GM21381 (cell line): ENCODE measurements at regions not wholly inside any gene's neighbourhood (a gene's known extent, or its start where the extent isn't known, plus 50 kb on each side); places are given as distances from the start of the nearest gene placed in this dataset.
A peak's percentile ranks its signal among the peaks of the same experiment; 100 is the strongest.

ENCODE experiments used
- ATAC-seq: cut with Tn5 transposase; IDR thresholded peaks from one replicate; pipeline ENCODE4 v1.9.1; 2021; ENCODE audit warnings: mild to moderate bottlenecking, moderate library complexity; ENCODE audit not compliant: unreplicated experiment

DNA sequence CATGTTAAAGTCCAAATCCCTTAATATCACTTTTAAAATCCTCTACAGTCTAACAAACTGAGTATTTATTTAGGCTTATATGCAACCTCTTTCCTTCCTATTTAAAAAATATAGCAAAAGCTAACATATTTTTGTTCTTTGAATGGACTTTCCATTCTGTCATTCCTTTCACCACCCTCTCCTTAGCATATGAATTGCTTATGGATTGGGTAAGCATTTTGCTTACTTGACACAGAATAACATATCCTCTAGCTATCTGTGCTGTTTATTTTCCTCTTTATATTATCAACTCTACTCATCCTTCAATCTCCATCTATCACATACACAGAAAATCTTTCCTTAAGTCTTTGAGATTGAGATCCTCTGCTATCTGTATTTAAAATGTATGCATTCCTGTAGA lies 206.1 kb upstream of the NEIL3 start:
- ATAC-seq, result no peak

- ATAC-seq, result no peak
Measured at GRCh38 chr4:177105536-177105935, 204.1 kb upstream of the NEIL3 start.

- no peak for ATAC-seq
Measured at GRCh38 chr4:177107288-177107921, 202.3 kb upstream of the NEIL3 start.

DNA sequence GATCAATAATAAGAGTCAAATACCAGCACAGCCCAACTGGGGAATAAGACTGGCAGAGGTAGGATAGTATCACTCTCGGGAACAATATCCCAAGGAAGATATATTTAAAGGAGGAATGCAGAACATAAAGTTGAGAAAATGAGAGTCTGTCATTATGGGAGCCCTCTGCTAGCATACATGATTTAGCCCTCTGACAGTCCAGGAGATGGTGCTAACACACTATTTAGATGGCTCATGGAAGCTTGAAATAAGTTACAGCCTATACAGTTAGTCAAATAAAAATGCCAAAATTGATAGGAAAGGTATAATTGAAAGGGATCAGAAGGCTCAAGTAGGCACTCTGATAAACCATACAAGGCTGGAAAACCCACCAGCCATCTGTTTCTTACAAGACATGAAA lies 201.0 kb upstream of the NEIL3 start:
- ATAC-seq, result no peak

GRCh38 chr4:177109769-177110168 lies 199.9 kb upstream of the NEIL3 start:
- peak; percentile 55 for ATAC-seq

- ATAC-seq, result no peak
Measured at GRCh38 chr4:177116161-177116560, 193.5 kb upstream of the NEIL3 start.

DNA sequence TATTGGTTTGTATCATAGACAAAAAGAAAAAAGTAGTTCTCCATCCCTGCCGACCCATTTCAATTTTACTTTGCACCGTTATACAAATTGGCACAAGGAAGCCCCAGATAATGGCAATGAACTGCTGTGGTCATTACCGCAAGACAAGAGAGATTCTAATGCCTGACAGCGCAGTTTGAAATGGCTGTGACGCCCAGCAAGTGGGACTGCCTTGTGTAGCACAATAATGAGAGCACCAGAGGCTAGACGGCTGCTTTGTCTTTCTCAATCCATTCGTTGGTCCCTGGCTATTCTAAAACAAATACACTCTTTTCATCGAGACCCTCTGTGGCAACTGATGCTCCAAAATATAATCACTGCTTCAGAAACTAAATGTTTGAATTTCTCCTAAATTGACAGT lies 192.4 kb upstream of the NEIL3 start:
- ATAC-seq, result no peak

GRCh38 chr4:177118596-177118995 lies 191.1 kb upstream of the NEIL3 start:
- ATAC-seq, result no peak

DNA sequence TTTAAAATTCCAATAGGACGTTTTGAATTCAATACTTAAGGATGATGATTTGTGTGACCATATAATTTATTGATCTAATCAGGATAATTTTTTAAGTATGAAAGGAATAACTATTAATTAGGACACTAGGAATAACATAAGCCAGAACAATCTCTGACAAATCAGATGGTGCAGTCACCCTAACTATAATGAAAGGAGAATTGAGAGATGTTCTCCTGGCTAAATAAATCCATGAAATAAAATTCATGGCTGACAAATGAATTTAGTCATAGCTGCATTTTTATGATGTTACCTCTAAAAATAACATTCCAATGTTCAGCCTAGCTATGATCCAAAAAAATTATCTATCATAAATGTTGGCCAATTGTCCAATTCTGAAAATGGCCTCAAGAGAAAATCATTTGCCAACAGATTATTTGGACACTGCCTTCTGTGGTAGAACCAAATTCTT lies 190.6 kb upstream of the NEIL3 start:
- no peak for ATAC-seq

DNA sequence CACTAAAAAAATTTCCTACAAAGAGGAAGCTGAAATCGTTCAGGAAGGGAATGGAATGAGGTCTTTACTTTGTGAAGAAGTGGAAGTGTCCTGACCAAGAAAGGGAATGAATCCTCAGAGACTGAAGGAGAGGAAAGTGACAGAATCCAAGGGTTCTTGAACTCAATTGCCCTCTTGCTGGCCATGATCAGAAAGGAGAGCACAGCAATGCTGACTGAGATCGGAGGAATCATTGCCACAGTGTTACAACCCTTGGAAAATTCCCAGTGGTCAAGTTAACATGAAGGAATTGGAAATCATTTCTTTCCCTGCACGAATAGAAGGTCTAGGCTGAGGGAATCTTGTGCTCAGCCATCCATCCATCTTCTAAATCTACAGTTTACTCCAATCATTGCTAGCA lies 190.0 kb upstream of the NEIL3 start:
- no peak for ATAC-seq

DNA sequence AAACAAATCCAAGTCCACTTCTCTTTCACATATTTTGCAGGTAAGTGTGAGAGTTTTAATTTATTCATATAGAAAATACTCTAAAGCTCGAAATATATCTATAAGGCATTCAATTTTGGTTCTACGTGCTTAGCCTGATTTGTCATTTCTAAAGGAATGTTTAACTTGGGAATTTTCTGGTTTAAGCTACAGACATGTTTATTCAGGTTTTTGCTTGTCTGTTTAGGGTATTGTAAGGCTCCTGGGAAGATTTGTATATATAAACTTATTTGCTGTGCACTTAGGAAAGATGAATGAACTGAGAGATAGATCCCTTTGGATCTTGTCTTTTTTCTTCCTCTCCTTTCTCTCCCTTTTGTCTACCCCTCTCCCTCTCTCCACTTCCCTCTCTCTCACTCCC lies 185.9 kb upstream of the NEIL3 start:
- no peak for ATAC-seq

DNA sequence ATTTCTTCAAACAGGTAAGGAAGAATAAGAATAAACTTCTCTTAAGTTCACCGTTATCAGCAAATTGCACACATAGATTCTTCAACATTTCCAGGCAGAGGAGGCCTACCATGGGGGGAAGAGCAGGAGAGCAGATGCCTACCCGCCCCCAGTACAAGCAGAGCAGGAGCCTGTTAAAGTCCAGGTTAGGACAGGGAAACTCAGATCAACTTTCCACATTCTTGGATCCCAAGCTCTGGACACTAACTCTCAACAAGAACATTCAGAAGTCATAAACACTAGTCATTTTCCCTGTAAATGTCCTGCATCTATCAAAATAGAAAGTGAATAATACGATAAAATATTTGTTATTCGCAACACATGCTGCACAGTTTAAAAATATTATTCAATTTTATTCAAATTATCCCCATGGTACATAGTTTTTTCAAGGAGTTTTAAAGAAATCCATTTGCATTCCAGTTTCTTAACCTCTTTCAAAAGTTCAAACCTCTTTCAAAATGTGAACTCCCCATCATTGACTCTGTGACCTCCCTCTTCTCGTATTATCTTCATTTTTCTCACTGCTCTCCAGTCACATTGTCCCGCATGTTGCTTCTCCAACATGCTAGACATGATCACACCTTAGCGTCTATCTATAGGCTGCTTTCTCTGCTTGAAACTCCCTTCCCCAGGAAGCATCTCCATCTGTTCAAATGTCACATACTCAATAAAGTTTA lies 185.2 kb upstream of the NEIL3 start:
- no peak for ATAC-seq

DNA sequence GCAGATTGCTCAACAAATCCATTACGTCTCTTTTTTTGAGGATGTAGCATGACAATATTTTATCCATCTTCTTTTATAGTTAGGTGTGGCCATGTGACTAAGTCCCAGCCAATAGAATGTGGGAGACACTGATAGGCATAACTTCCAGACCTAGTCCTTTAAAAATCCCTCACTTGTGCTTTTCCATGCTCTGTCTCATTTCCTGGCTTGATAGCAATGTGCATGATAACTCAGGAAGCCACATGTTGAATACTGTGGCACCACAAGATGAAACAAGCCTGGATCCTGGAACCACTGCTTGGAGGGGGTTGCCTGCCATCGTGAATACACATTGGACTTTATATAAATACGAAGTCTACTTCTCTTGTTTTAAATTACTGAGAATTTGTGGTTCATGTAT lies 184.0 kb upstream of the NEIL3 start:
- no peak for ATAC-seq

- ATAC-seq, result no peak
Measured at GRCh38 chr4:177127658-177128057, 182.0 kb upstream of the NEIL3 start.

DNA sequence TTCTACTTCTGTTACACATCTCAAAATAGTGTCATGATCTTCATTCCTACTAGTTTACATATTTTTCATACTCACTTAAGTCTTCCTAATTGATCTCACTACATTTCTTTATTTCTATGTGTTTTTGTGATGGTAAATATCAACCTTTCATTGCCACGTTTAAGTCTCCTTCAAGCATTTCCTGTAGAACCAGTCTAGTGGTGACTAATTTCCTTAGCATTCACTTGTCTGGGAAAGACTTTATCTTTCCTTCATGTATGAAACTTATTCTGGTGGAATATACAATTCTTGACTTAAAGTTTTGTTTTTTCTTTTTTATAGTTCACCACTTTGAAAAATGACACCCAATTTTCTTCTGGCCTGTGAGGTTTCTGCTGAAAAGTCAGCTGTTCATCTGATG lies 181.4 kb upstream of the NEIL3 start:
- ATAC-seq, result no peak

DNA sequence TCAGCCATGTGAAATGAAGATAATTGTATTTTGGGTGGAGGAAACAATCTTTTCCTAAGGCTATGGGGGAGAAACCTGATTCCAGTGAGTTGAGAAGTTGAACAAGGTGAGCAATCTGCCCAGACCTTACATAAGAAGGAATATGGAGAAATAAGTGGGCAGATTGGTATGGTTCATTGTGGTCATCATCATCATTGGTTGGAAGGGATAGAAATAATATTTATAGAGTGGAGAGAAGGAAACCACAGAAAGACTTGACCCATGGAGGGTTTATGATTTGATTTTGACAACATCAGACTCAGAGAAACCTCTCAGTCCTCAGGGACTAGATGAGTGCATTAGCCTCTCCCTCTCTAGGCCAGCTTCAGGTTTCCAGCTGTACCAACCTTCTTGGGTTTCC lies 177.9 kb upstream of the NEIL3 start:
- no peak for ATAC-seq

DNA sequence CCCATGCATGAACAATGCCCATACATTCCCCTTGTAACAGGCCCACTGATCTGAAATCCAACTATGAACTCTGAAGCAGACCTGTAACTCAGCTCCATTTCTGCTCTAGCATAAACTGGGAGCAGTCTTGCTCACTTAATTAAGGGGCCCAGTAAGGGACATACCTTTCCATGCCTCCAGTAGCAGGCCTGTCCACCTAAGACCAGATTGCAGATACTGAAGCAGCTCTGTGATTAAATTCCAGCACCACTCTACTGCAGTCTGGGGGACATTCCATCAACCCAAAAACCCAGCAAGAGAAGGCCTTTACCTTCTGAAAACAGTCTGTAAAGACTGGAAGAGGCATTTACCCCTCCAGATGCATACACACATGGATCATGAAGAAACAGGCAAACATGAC lies 162.0 kb upstream of the NEIL3 start:
- no peak for ATAC-seq

DNA sequence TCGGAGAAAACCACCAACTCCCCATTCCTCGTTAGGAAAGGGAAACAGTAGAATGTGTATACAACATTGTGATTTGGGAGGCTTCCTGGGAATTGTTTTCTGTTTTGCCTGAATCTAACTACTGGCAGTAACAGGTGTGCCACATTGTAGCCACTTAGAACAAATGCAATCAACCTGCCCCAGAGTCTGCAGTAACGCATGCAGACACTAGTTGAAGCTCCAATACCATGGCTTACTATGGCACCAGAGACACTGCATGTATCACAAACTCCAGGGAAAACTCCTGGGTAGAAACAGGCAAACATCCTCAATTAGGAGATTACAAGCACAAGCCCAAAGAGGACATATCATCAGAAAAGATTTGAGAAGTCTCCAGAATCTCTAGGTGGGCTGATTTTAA lies 154.2 kb upstream of the NEIL3 start:
- no peak for ATAC-seq

- no peak for ATAC-seq
Measured at GRCh38 chr4:177159600-177159999, 150.1 kb upstream of the NEIL3 start.

DNA sequence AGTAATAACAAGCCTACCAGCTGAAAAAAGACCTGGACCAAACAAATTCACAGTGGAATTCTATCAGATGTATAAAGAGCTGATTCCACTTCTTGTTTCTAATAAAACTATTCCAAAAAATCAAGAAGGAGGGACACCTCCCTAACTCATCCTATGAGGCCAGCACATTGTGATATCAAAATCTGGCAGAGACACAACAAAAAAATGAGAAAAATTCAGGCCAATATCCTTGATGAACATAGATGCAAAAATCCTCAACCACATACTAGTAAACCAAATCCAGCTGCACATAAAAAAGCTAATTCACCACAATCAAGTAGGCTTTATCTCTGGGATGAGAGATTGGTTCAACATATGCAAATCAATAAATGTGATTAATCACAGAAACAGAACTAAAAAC lies 147.9 kb upstream of the NEIL3 start:
- no peak for ATAC-seq

DNA sequence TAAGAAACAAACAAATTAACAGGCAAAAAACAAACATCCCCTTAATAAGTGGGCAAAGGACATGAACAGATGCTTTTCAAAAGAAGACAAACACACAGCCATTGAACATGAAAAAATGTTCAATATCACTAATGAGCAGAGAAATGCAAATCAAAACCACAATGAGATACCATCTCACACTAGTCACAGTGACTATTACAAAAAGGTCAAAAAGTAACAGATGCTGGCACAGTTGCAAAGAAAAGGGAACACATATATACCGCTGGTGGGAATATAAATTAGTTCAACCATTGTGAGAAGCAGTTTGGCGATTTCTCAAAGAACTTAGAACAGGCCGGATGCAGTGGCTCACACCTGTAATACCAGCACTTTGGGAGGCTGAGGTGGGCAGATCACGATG lies 146.1 kb upstream of the NEIL3 start:
- ATAC-seq, result no peak

GRCh38 chr4:177171588-177171987 lies 138.1 kb upstream of the NEIL3 start:
- ATAC-seq, result no peak

DNA sequence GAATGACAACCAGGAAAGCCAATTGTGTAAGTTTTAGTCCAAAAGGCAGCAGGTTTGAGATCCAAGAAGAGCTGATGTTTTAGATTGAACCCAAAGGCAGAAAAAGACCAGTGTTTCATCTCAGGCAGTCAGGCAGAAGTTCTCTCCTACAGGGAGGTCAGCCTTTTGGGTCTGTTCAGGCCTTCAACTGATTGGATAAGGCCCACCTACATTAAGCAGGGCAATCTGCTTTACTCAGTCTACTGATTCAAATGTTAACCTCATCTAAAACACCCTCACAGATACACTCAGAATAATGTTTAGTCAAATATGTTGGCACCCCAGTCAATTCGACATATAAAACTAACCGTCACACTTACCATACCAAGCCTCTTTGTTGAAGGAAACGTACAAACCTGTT lies 134.2 kb upstream of the NEIL3 start:
- no peak for ATAC-seq
